H9 (cell line): ENCODE measurements at regions not wholly inside any gene's neighbourhood (a gene's known extent, or its start where the extent isn't known, plus 50 kb on each side); places are given as distances from the start of the nearest gene placed in this dataset.
"Not testable (repeated sequence)": the region's sequence is repeated elsewhere in the genome, so short reads cannot be mapped to it uniquely, and the experiment has no call there.

ENCODE experiments used
- DNase-seq: peaks from one replicate; pipeline ENCODE4 v3.0.0-alpha.2; 2017
- H2AFZ ChIP-seq: one replicate; pipeline ENCODE4 v1.6.1; 2013; ENCODE audit warnings: mild to moderate bottlenecking, low read length, control low read depth, moderate library complexity
- H2AK5ac ChIP-seq: 2 replicates; pipeline ENCODE4 v1.6.1; 2013; ENCODE audit warnings: low read length, control low read depth, mixed read lengths; ENCODE audit not compliant: insufficient read length
- H2BK120ac ChIP-seq: one replicate; pipeline ENCODE4 v1.6.1; 2013; ENCODE audit warnings: low read depth, mild to moderate bottlenecking, low read length, control low read depth, inconsistent platforms; ENCODE audit not compliant: poor library complexity, severe bottlenecking
- H2BK12ac ChIP-seq: 2 replicates; pipeline ENCODE4 v1.6.1; 2013; ENCODE audit warnings: low read length, control low read depth, mixed read lengths, low read depth; ENCODE audit not compliant: insufficient read length
- H2BK15ac ChIP-seq: 2 replicates; pipeline ENCODE4 v1.6.1; 2013; ENCODE audit warnings: low read depth, low read length, control low read depth
- H2BK20ac ChIP-seq: one replicate; pipeline ENCODE4 v1.6.1; 2013; ENCODE audit warnings: low read depth, mild to moderate bottlenecking, low read length, control low read depth, inconsistent platforms; ENCODE audit not compliant: poor library complexity, severe bottlenecking
- H2BK5ac ChIP-seq: 2 replicates; pipeline ENCODE4 v1.6.1; 2013; ENCODE audit warnings: low read length, control low read depth, mixed read lengths; ENCODE audit not compliant: insufficient read length
- H3K14ac ChIP-seq: 2 replicates; pipeline ENCODE4 v1.6.1; 2013; ENCODE audit warnings: low read length, control low read depth; ENCODE audit not compliant: insufficient read depth
- H3K18ac ChIP-seq: 2 replicates; pipeline ENCODE4 v1.6.1; 2013; ENCODE audit warnings: low read depth, mild to moderate bottlenecking, mixed read lengths, low read length, control low read depth; ENCODE audit not compliant: insufficient read length
- H3K23ac ChIP-seq: 2 replicates; pipeline ENCODE4 v1.6.1; 2013; ENCODE audit warnings: low read length, control low read depth, mixed read lengths, low read depth; ENCODE audit not compliant: insufficient read length
- H3K23me2 ChIP-seq: 2 replicates; pipeline ENCODE4 v1.6.1; 2013; ENCODE audit warnings: low read depth, mild to moderate bottlenecking, mixed read lengths, low read length, control low read depth; ENCODE audit not compliant: insufficient read length, poor library complexity, severe bottlenecking
- H3K27ac ChIP-seq: 2 replicates; pipeline ENCODE4 v1.5.1; 2013; ENCODE audit warnings: low read length, control low read depth, mixed read lengths, low read depth; ENCODE audit not compliant: insufficient read length
- H3K27me3 ChIP-seq: 2 replicates; pipeline ENCODE4 v1.6.1; 2013; ENCODE audit warnings: low read length, control low read depth, inconsistent platforms; ENCODE audit not compliant: insufficient read depth
- H3K4ac ChIP-seq: 2 replicates; pipeline ENCODE4 v1.6.1; 2013; ENCODE audit warnings: low read depth, mild to moderate bottlenecking, control low read depth, inconsistent platforms, low read length, moderate library complexity
- H3K4me1 ChIP-seq: 2 replicates; pipeline ENCODE4 v1.6.1; 2013; ENCODE audit warnings: low read length, control low read depth, inconsistent platforms; ENCODE audit not compliant: insufficient read depth
- H3K4me2 ChIP-seq: 2 replicates; pipeline ENCODE4 v1.6.1; 2013; ENCODE audit warnings: low read length, control low read depth, mixed read lengths; ENCODE audit not compliant: insufficient read length, insufficient read depth
- H3K56ac ChIP-seq: 2 replicates; pipeline ENCODE4 v1.6.1; 2013; ENCODE audit warnings: low read depth, mild to moderate bottlenecking, mixed read lengths, low read length, control low read depth; ENCODE audit not compliant: insufficient read length
- H3K79me1 ChIP-seq: 2 replicates; pipeline ENCODE4 v1.6.1; 2013; ENCODE audit warnings: low read depth, mild to moderate bottlenecking, moderate library complexity, low read length, control low read depth, inconsistent platforms; ENCODE audit not compliant: insufficient read depth, poor library complexity, severe bottlenecking
- H3K79me2 ChIP-seq: 2 replicates; pipeline ENCODE4 v1.6.1; 2013; ENCODE audit warnings: low read length, control low read depth, inconsistent platforms; ENCODE audit not compliant: insufficient read depth
- H3K9ac ChIP-seq: 2 replicates; pipeline ENCODE4 v1.6.1; 2013; ENCODE audit warnings: low read length, control low read depth, mixed read lengths; ENCODE audit not compliant: insufficient read length; ENCODE audit errors: extremely low read depth
- H3K9me3 ChIP-seq: one replicate; pipeline ENCODE4 v1.6.1; 2013; ENCODE audit warnings: low read depth, low read length, inconsistent platforms; ENCODE audit not compliant: control insufficient read depth
- H3T11ph ChIP-seq: one replicate; pipeline ENCODE4 v1.6.1; 2013; ENCODE audit warnings: mild to moderate bottlenecking, low read length, control low read depth, inconsistent platforms
- H4K20me1 ChIP-seq: one replicate; pipeline ENCODE4 v1.6.1; 2013; ENCODE audit not compliant: control insufficient read depth, insufficient read length, insufficient read depth
- H4K5ac ChIP-seq: 2 replicates; pipeline ENCODE4 v1.6.1; 2013; ENCODE audit warnings: low read depth, mild to moderate bottlenecking, mixed read lengths, low read length, control low read depth; ENCODE audit not compliant: insufficient read length
- H4K8ac ChIP-seq: replicated peaks from 2 replicates; pipeline ENCODE4 v1.6.1; 2013; ENCODE audit warnings: low read length, control low read depth, mixed read lengths, low read depth; ENCODE audit not compliant: insufficient read length
- H4K91ac ChIP-seq: 2 replicates; pipeline ENCODE4 v1.6.1; 2013; ENCODE audit warnings: low read depth, mild to moderate bottlenecking, moderate library complexity, mixed read lengths, low read length, control low read depth; ENCODE audit not compliant: insufficient read length
- H3K27ac Mint-ChIP-seq, 3 experiments: 2 replicates in 2 of 3; 3 replicates in 1 of 3; pipeline ENCODE4 v1.8.0; 2020 to 2021; ENCODE audit warnings: mixed read lengths in 3 of 3, mild to moderate bottlenecking in 1 of 3, moderate library complexity in 1 of 3
- H3K27me3 Mint-ChIP-seq: 2 replicates; pipeline ENCODE4 v1.8.0; 2021; ENCODE audit warnings: low read depth, mild to moderate bottlenecking, moderate library complexity, mixed read lengths
- H3K36me3 Mint-ChIP-seq, 3 experiments: 2 replicates in 2 of 3; 3 replicates in 1 of 3; pipeline ENCODE4 v1.8.0; 2020 to 2021; ENCODE audit warnings: low read depth in 3 of 3, mixed read lengths in 3 of 3; ENCODE audit not compliant: insufficient read depth in 1 of 3
- H3K4me1 Mint-ChIP-seq, 2 experiments: 2 replicates each; pipeline ENCODE4 v1.8.0; 2020; ENCODE audit warnings: mixed read lengths in 2 of 2
- H3K4me3 Mint-ChIP-seq, 2 experiments: 2 replicates in 1 of 2; 3 replicates in 1 of 2; pipeline ENCODE4 v1.8.0; 2020 to 2021; ENCODE audit warnings: mild to moderate bottlenecking in 2 of 2, mixed read lengths in 2 of 2, moderate library complexity in 1 of 2
- H3K9me3 Mint-ChIP-seq, 2 experiments: 2 replicates in 1 of 2; 3 replicates in 1 of 2; pipeline ENCODE4 v1.8.0; 2020; ENCODE audit warnings: mild to moderate bottlenecking in 2 of 2, mixed read lengths in 2 of 2, moderate library complexity in 1 of 2
- WGBS: extraction: QIAGEN DNeasy Blood & Tissue Kit; methylation state at CpG from one replicate; pipeline ENCODE4 v1.1.7; 2013; ENCODE audit warnings: missing lambda C conversion rate, low lambda C conversion rate, mixed read lengths; ENCODE audit not compliant: insufficient read length; ENCODE audit errors: extremely low coverage; 5-methylcytosine and 5-hydroxymethylcytosine counted together

- no CpG with 5 or more reads among the region's 4 CpGs for WGBS
These were observed 111.4 kb downstream of the CCDC74A start for GRCh38 chr2:131639001-131639620.

More at GRCh38 chr2:131639001-131639620, 111.4 kb downstream of the CCDC74A start:
- H2BK5ac ChIP-seq, H3K56ac ChIP-seq, H3K9me3 Mint-ChIP-seq, H3K79me1 ChIP-seq, H3K18ac ChIP-seq, H3K4me3 Mint-ChIP-seq, H2BK12ac ChIP-seq, H2BK15ac ChIP-seq, H2BK20ac ChIP-seq, H3K27ac ChIP-seq, H4K20me1 ChIP-seq, H3K9me3 ChIP-seq, H3K14ac ChIP-seq, H3K27ac Mint-ChIP-seq, H3K27me3 Mint-ChIP-seq, H3K27me3 ChIP-seq, H3K36me3 Mint-ChIP-seq, H3K4me1 ChIP-seq, H3K23ac ChIP-seq, H2AFZ ChIP-seq, H3K4me1 Mint-ChIP-seq, H3K4ac ChIP-seq, H3K9ac ChIP-seq, H4K8ac ChIP-seq, H3K4me2 ChIP-seq, H4K91ac ChIP-seq, H4K5ac ChIP-seq, H2BK120ac ChIP-seq, H3T11ph ChIP-seq, H3K79me2 ChIP-seq, H2AK5ac ChIP-seq, H3K23me2 ChIP-seq, DNase-seq: not testable (repeated sequence)
